Glutamatergic neuron (in vitro differentiated cells): ENCODE measurements at regions not wholly inside any gene's neighbourhood (a gene's known extent, or its start where the extent isn't known, plus 50 kb on each side); places are given as distances from the start of the nearest gene placed in this dataset.

Experiments used
- DNase-seq: peaks from one replicate; pipeline ENCODE4 v3.0.0; 2022
- H3K27ac Mint-ChIP-seq: one replicate; pipeline ENCODE4 v1.8.0; 2020; ENCODE audit warnings: mild to moderate bottlenecking, mixed read lengths, inconsistent platforms; ENCODE audit not compliant: unreplicated experiment
- H3K27me3 Mint-ChIP-seq: one replicate; pipeline ENCODE4 v1.8.0; 2020; ENCODE audit warnings: mild to moderate bottlenecking, moderate library complexity, mixed read lengths, inconsistent platforms; ENCODE audit not compliant: unreplicated experiment
- H3K36me3 Mint-ChIP-seq: one replicate; pipeline ENCODE4 v1.8.0; 2020; ENCODE audit warnings: mild to moderate bottlenecking, mixed read lengths, inconsistent platforms; ENCODE audit not compliant: unreplicated experiment
- H3K4me1 Mint-ChIP-seq: one replicate; pipeline ENCODE4 v1.8.0; 2020; ENCODE audit warnings: mild to moderate bottlenecking, low read depth, mixed read lengths, inconsistent platforms; ENCODE audit not compliant: unreplicated experiment
- H3K4me3 Mint-ChIP-seq: one replicate; pipeline ENCODE4 v1.8.0; 2020; ENCODE audit warnings: mild to moderate bottlenecking, mixed read lengths, inconsistent platforms; ENCODE audit not compliant: unreplicated experiment
- H3K9me3 Mint-ChIP-seq: one replicate; pipeline ENCODE4 v1.8.0; 2020; ENCODE audit warnings: mild to moderate bottlenecking, moderate library complexity, mixed read lengths, inconsistent platforms; ENCODE audit not compliant: unreplicated experiment
- CTCF ChIP-seq: fragments of 200-600 bp; sonication (generic); IDR thresholded peaks from one replicate; pipeline ENCODE4 v1.5.0; 2021; ENCODE audit not compliant: partially characterized antibody, unreplicated experiment

- TF ChIP-seq CTCF, result no peak
- H3K4me3 Mint-ChIP-seq, result no peak overlapping the region
- no peak overlapping the region for H3K27ac Mint-ChIP-seq
- no peaks in the 10 kb centered on the region for H3K9me3 Mint-ChIP-seq
- H3K27me3 Mint-ChIP-seq, result no peaks in the 10 kb centered on the region
- H3K36me3 Mint-ChIP-seq, result no peaks in the 10 kb centered on the region
- H3K4me1 Mint-ChIP-seq, result no peaks in the 10 kb centered on the region
- no peak for DNase-seq
These were observed 1308.6 kb downstream of the ARAP2 start for GRCh38 chr4:34935739-34936138.

- Mint-ChIP-seq H3K27ac (no peak overlapping the region), H3K4me3 (no peak overlapping the region), H3K9me3 (no peaks in the 10 kb centered on the region), H3K4me1 (no peaks in the 10 kb centered on the region), H3K27me3 (no peaks in the 10 kb centered on the region), H3K36me3 (no peaks in the 10 kb centered on the region)
- TF ChIP-seq CTCF, result no peak
- DNase-seq, result no peak
These were observed 1305.2 kb downstream of the ARAP2 start for GRCh38 chr4:34939073-34939472.

GRCh38 chr4:34943741-34944386 is 1300.5 kb downstream of the ARAP2 start:
- no peak for TF ChIP-seq CTCF
- no peaks in the 10 kb centered on the region for H3K36me3 Mint-ChIP-seq
- H3K4me1 Mint-ChIP-seq, result no peaks in the 10 kb centered on the region
- no peaks in the 10 kb centered on the region for H3K9me3 Mint-ChIP-seq
- H3K27ac Mint-ChIP-seq, result no peak overlapping the region
- DNase-seq, result no peak
- H3K27me3 Mint-ChIP-seq, result no peaks in the 10 kb centered on the region
- H3K4me3 Mint-ChIP-seq, result no peak overlapping the region

- H3K27ac Mint-ChIP-seq, result no peak overlapping the region
- no peaks in the 10 kb centered on the region for H3K4me1 Mint-ChIP-seq
- H3K9me3 Mint-ChIP-seq, result no peaks in the 10 kb centered on the region
- no peaks in the 10 kb centered on the region for H3K27me3 Mint-ChIP-seq
- H3K36me3 Mint-ChIP-seq, result no peaks in the 10 kb centered on the region
- no peak for TF ChIP-seq CTCF
- no peak for DNase-seq
- H3K4me3 Mint-ChIP-seq, result no peak overlapping the region
These were observed 1293.4 kb downstream of the ARAP2 start for GRCh38 chr4:34950926-34951325.

DNA sequence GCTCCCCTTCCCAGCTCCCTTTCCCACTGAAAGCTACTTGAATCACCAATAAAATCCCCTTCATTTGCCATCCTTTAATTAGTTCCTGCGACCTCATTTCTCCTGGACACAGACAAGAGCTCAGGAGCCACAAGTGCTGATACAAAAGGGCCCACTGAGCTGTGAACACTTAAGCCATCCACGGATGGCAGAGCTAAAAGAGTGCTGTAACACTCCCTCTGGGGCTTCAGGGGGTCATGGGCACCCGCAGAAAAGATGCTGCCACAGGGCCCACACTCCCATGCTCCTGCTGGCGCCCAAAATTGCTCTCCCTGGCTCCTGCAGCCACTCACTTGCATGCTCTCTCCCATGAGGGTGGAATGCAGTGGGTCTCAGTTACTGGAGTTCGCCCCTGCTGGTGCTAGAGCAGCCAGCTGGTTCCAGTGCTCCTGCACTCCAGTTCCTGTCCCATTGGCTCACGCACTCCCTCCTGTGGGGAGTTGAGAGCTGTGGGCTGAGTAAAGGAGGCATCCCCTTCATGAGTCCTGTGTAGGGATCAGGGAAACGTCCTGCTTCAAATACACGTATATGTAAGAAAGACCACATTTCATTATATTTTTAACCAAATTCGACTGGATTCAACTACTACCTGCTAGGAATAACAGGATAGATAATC is 1291.0 kb downstream of the ARAP2 start:
- no peak overlapping the region for H3K4me3 Mint-ChIP-seq
- DNase-seq, result peak; percentile 36
- H3K27me3 Mint-ChIP-seq, result no peaks in the 10 kb centered on the region
- no peaks in the 10 kb centered on the region for H3K9me3 Mint-ChIP-seq
- no peaks in the 10 kb centered on the region for H3K36me3 Mint-ChIP-seq
- H3K4me1 Mint-ChIP-seq, result no peaks in the 10 kb centered on the region
- H3K27ac Mint-ChIP-seq, result no peak overlapping the region
- TF ChIP-seq CTCF, result no peak
